H1 (cell line): ENCODE measurements at regions not wholly inside any gene's neighbourhood (a gene's known extent, or its start where the extent isn't known, plus 50 kb on each side); places are given as distances from the start of the nearest gene placed in this dataset.

Source experiments
- ASH2L ChIP-seq: fragments of 200-600, 300-600 bp; sonication (generic); IDR thresholded peaks from one replicate; pipeline ENCODE4 v1.7.1; 2017; ENCODE audit warnings: low read length
- CBX8 ChIP-seq: fragments of 300-800, 300-1000 bp; sonication (generic); IDR thresholded peaks from 2 replicates; pipeline ENCODE4 v1.7.1; 2016; ENCODE audit warnings: low read depth, low read length, borderline replicate concordance
- CHD2 ChIP-seq: IDR thresholded peaks from 2 replicates; pipeline ENCODE4 v1.6.1; 2012; ENCODE audit warnings: low read length, improper control_type of control experiment
- CTBP2 ChIP-seq: IDR thresholded peaks from 2 replicates; pipeline ENCODE4 v1.7.0; 2011; ENCODE audit warnings: borderline replicate concordance, mild to moderate bottlenecking, moderate library complexity, mixed read lengths, low read length; ENCODE audit not compliant: insufficient read depth, insufficient read length
- EGR1 ChIP-seq: IDR thresholded peaks from 2 replicates; pipeline ENCODE4 v1.6.1; 2011; ENCODE audit warnings: low read depth, low read length, borderline replicate concordance
- EZH2 ChIP-seq: fragments of 200-600 bp; sonication (generic); IDR thresholded peaks from 2 replicates; pipeline ENCODE4 v1.7.1; 2012; ENCODE audit warnings: low read depth, mild to moderate bottlenecking, moderate library complexity, low read length, inconsistent platforms; ENCODE audit not compliant: severe bottlenecking
- GTF2F1 ChIP-seq: IDR thresholded peaks from 2 replicates; pipeline ENCODE4 v1.6.1; 2012; ENCODE audit warnings: low read depth, low read length, improper control_type of control experiment, borderline replicate concordance
- RAD21 ChIP-seq, 2 experiments: IDR thresholded peaks in 1 of 2; conservative IDR thresholded peaks in 1 of 2; 2 replicates each; pipeline ENCODE4 v1.6.1; 2011; ENCODE audit warnings: low read depth in 2 of 2, low read length in 2 of 2, improper control_type of control experiment in 1 of 2, inconsistent platforms in 1 of 2, mild to moderate bottlenecking in 1 of 2, moderate library complexity in 1 of 2
- SIRT6 ChIP-seq: IDR thresholded peaks from one replicate; pipeline ENCODE4 v1.7.1; 2012; ENCODE audit warnings: low read length, inconsistent platforms
- SUZ12 ChIP-seq: fragments of 200-600 bp; sonication (generic); IDR thresholded peaks from 2 replicates; pipeline ENCODE4 v1.6.1; 2012; ENCODE audit warnings: mild to moderate bottlenecking, inconsistent platforms, low read length, moderate library complexity, mixed read lengths
- TBP ChIP-seq: IDR thresholded peaks from 2 replicates; pipeline ENCODE4 v1.6.1; 2011; ENCODE audit warnings: low read depth, low read length, improper control_type of control experiment
- ZNF274 ChIP-seq: IDR thresholded peaks from 2 replicates; pipeline ENCODE4 v1.7.0; 2012; ENCODE audit warnings: low read length, borderline replicate concordance; ENCODE audit errors: extremely low read depth
- TF ChIP-seq, protein P1 (sequence below): fragments of 300-600 bp; sonication (generic); IDR thresholded peaks from 2 replicates; pipeline ENCODE4 v1.7.1; 2012; ENCODE audit warnings: low read length, moderate library complexity, mild to moderate bottlenecking, inconsistent platforms; ENCODE audit not compliant: insufficient replicate concordance

DNA sequence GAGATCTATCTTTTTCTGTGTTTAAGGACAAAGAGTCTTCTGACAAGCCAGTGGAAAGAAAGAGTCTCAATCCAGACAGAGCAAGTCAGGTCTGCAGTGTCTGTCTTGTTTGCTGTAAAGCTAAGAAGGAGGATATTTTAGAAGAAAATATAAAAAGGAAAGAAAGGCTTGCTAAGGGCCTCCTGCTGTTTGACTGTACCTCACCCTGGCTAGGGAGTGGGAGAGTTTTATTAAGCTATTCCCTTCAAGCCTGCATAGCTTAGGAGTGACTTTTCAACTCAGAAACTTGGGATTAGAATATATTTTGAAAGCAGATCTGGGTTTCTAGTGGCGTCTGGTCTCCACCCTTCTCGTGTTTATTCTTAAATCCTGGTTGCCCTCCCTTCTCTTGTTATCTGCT is 460.0 kb downstream of the COG6 start (continued):
- TF ChIP-seq, protein P1, sequence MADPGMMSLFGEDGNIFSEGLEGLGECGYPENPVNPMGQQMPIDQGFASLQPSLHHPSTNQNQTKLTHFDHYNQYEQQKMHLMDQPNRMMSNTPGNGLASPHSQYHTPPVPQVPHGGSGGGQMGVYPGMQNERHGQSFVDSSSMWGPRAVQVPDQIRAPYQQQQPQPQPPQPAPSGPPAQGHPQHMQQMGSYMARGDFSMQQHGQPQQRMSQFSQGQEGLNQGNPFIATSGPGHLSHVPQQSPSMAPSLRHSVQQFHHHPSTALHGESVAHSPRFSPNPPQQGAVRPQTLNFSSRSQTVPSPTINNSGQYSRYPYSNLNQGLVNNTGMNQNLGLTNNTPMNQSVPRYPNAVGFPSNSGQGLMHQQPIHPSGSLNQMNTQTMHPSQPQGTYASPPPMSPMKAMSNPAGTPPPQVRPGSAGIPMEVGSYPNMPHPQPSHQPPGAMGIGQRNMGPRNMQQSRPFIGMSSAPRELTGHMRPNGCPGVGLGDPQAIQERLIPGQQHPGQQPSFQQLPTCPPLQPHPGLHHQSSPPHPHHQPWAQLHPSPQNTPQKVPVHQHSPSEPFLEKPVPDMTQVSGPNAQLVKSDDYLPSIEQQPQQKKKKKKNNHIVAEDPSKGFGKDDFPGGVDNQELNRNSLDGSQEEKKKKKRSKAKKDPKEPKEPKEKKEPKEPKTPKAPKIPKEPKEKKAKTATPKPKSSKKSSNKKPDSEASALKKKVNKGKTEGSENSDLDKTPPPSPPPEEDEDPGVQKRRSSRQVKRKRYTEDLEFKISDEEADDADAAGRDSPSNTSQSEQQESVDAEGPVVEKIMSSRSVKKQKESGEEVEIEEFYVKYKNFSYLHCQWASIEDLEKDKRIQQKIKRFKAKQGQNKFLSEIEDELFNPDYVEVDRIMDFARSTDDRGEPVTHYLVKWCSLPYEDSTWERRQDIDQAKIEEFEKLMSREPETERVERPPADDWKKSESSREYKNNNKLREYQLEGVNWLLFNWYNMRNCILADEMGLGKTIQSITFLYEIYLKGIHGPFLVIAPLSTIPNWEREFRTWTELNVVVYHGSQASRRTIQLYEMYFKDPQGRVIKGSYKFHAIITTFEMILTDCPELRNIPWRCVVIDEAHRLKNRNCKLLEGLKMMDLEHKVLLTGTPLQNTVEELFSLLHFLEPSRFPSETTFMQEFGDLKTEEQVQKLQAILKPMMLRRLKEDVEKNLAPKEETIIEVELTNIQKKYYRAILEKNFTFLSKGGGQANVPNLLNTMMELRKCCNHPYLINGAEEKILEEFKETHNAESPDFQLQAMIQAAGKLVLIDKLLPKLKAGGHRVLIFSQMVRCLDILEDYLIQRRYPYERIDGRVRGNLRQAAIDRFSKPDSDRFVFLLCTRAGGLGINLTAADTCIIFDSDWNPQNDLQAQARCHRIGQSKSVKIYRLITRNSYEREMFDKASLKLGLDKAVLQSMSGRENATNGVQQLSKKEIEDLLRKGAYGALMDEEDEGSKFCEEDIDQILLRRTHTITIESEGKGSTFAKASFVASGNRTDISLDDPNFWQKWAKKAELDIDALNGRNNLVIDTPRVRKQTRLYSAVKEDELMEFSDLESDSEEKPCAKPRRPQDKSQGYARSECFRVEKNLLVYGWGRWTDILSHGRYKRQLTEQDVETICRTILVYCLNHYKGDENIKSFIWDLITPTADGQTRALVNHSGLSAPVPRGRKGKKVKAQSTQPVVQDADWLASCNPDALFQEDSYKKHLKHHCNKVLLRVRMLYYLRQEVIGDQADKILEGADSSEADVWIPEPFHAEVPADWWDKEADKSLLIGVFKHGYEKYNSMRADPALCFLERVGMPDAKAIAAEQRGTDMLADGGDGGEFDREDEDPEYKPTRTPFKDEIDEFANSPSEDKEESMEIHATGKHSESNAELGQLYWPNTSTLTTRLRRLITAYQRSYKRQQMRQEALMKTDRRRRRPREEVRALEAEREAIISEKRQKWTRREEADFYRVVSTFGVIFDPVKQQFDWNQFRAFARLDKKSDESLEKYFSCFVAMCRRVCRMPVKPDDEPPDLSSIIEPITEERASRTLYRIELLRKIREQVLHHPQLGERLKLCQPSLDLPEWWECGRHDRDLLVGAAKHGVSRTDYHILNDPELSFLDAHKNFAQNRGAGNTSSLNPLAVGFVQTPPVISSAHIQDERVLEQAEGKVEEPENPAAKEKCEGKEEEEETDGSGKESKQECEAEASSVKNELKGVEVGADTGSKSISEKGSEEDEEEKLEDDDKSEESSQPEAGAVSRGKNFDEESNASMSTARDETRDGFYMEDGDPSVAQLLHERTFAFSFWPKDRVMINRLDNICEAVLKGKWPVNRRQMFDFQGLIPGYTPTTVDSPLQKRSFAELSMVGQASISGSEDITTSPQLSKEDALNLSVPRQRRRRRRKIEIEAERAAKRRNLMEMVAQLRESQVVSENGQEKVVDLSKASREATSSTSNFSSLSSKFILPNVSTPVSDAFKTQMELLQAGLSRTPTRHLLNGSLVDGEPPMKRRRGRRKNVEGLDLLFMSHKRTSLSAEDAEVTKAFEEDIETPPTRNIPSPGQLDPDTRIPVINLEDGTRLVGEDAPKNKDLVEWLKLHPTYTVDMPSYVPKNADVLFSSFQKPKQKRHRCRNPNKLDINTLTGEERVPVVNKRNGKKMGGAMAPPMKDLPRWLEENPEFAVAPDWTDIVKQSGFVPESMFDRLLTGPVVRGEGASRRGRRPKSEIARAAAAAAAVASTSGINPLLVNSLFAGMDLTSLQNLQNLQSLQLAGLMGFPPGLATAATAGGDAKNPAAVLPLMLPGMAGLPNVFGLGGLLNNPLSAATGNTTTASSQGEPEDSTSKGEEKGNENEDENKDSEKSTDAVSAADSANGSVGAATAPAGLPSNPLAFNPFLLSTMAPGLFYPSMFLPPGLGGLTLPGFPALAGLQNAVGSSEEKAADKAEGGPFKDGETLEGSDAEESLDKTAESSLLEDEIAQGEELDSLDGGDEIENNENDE: no peak
- TF ChIP-seq EZH2 (no peak), CHD2 (no peak), CTBP2 (no peak), CBX8 (no peak), TBP (no peak), ZNF274 (no peak), SUZ12 (no peak), GTF2F1 (no peak), SIRT6 (no peak), RAD21 (IDR thresholded peaks at IDR 0.05 in 1 of 2, conservative IDR thresholded peaks at IDR 0.05 in 1 of 2; ENCODE audit: low read depth in 2 of 2, low read length in 2 of 2) (no peak), EGR1 (no peak), ASH2L (no peak)
